Stimulated activated CD4-positive, alpha-beta T cell treated with anti-CD3 and anti-CD28 coated beads, Interleukin-1b, Interleukin-23, amount 100 ng/mL, for 48 hours (primary cell): ENCODE measurements at regions not wholly inside any gene's neighbourhood (a gene's known extent, or its start where the extent isn't known, plus 50 kb on each side); places are given as distances from the start of the nearest gene placed in this dataset.
"Not testable (repeated sequence)": the region's sequence is repeated elsewhere in the genome, so short reads cannot be mapped to it uniquely, and the experiment has no call there.

Source experiments
- DNase-seq: peaks from one replicate; pipeline ENCODE4 v3.0.0-alpha.2; 2020

GRCh38 chr7:110421490-110422241 lies 669.3 kb upstream of the LRRN3 start:
- no peak for DNase-seq

- DNase-seq: no peak
Measured at GRCh38 chr7:110432061-110432553, 658.8 kb upstream of the LRRN3 start.

DNA sequence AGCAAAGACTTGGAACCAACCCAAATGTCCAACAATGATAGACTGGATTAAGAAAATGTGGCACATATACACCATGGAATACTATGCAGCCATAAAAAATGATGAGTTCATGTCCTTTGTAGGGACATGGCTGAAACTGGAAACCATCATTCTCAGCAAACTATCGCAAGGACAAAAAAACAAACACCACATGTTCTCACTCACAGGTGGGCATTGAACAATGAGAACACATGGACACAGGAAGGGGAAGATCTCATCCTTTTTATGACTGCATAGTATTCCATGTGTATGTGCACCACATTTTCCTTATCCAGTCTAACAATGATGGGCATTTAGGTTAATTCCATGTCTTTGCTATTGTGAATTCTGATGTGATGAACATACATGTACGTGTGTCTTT lies 652.0 kb upstream of the LRRN3 start:
- DNase-seq: not testable (repeated sequence)

- DNase-seq: peak; percentile 5
Measured at GRCh38 chr7:110442381-110442837, 648.5 kb upstream of the LRRN3 start.

- no peak for DNase-seq
Measured at GRCh38 chr7:110446658-110447057, 644.3 kb upstream of the LRRN3 start.

GRCh38 chr7:110448918-110449317 lies 642.0 kb upstream of the LRRN3 start:
- no peak for DNase-seq

- no peak for DNase-seq
Measured at GRCh38 chr7:110454713-110455112, 636.2 kb upstream of the LRRN3 start.

- DNase-seq: no peak
Measured at GRCh38 chr7:110461621-110462020, 629.3 kb upstream of the LRRN3 start.

DNA sequence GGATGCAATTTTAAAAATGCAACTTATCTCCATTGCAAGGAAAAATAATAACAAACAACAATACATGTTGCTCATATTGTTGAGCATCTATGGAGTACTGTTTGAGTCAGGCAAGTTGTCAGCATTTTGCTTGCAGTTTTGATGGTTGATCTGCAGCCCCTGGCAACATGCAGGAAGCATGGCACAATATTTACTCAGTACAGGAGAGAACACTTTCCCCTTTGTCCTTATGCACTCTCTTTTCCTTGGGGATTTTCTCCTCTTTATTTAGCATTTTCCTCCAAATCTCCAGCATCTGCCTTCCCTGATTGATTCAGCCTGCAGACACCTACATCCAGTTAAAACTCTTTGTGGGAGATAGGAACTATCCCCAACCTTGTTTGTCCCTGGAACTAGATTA lies 620.5 kb upstream of the LRRN3 start:
- DNase-seq: no peak

GRCh38 chr7:110472419-110472818 lies 618.5 kb upstream of the LRRN3 start:
- DNase-seq: not testable (repeated sequence)

- DNase-seq: no peak
Measured at GRCh38 chr7:110480964-110481363, 610.0 kb upstream of the LRRN3 start.

- no peak for DNase-seq
Measured at GRCh38 chr7:110483553-110483952, 607.4 kb upstream of the LRRN3 start.

- DNase-seq: no peak
Measured at GRCh38 chr7:110484356-110484755, 606.6 kb upstream of the LRRN3 start.

GRCh38 chr7:110486549-110486948 lies 604.4 kb upstream of the LRRN3 start:
- no peak for DNase-seq

DNA sequence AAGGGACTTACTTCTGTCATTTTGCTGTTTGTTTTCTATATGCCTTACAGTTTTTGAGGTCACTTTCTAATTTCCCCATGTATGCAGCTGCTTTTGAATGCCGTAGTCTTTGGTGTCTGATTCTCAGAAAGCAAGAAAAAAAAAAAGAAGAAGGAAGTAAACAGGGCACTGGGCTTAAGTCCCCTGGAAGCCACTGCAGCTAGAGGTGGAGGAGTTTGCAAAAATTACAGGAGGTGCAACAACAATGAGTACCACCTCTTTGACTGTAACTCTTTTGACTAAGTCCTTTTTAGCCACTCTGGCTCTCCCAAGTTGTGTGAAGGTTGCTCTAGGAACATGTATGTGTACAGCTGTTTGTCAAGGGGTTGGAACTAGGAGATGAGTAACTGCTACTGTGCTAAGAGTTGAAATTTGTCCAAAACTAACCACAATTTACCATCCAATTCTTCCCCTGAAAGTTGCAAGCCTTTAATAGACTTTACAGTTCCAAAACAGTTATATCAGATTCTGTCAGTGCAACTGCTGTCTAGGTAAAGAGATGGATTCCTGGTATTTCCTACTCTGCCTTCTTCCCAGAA lies 588.0 kb upstream of the LRRN3 start:
- no peak for DNase-seq

DNA sequence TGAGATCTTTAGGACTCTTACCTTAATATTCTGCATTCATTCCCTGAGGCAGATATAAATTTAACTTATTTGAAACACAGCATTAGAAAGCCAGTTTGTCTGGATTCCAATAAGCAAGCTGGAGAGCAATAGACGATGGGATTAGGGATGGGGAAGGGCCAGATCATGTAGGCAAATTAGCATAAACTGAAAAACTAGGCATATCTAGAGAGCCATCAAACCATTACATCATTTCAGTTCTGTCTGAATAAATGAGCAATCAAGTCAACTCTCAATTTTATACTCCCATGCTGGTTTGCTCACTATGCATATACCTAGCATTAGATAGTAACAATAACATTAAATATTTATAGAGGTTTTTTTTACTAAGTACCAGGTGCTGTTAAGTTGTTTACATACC lies 583.6 kb upstream of the LRRN3 start:
- DNase-seq: no peak

GRCh38 chr7:110507832-110508231 lies 583.1 kb upstream of the LRRN3 start:
- DNase-seq: no peak

DNA sequence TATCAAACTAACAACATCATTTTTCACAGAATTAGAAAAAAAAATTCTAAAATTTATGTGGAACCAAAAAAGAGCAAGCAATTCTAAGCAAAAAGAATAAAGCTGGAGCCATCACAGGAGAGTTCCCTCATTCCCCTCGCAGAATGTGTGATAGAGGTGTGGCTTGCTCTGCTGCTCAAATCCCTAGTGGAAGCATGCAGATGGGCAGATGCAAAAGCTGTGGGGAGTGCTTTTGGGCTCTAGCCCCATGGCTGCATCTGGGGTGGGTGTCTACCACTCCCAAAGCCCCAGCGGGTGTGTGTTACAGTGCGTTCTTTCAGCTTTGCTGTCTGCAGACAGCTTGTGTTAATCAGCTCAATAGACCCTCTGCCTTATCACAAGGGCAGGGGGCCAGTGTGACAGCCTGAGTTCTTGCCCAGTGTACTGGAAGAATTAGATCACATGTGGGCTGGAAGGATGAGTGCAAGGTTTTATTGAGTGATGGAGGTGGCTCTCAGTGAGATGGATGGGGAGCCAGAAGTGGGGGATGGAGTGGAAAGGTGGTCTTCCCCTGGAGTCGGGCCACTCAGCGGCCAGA lies 575.9 kb upstream of the LRRN3 start:
- DNase-seq: not testable (repeated sequence)

- no peak for DNase-seq
Measured at GRCh38 chr7:110519851-110520250, 571.1 kb upstream of the LRRN3 start.

DNA sequence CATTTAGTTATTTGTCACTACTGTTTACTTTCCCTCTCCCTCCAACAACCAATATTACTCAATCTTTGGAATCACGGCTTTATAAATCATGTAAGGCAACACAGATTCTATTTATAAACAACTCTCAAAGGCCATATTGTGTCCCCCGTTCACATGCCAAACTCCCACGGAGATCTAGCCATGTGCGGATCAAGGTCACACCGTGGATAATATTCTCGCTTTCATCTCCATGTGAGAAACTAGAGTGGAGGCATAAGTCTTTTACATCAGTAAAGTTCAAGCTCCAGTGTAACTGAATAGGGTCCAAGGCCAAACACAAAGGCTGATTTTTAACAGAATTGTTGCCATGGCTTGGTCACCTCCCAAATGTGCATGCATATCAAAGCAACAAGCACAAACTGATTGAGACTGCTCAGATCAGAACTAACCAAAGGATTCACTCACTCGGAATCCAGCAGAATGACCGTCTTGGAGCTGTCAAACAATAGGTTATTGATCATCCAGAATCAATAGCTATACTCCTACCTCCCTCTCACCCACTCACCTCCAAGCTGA lies 569.5 kb upstream of the LRRN3 start:
- DNase-seq: no peak

DNA sequence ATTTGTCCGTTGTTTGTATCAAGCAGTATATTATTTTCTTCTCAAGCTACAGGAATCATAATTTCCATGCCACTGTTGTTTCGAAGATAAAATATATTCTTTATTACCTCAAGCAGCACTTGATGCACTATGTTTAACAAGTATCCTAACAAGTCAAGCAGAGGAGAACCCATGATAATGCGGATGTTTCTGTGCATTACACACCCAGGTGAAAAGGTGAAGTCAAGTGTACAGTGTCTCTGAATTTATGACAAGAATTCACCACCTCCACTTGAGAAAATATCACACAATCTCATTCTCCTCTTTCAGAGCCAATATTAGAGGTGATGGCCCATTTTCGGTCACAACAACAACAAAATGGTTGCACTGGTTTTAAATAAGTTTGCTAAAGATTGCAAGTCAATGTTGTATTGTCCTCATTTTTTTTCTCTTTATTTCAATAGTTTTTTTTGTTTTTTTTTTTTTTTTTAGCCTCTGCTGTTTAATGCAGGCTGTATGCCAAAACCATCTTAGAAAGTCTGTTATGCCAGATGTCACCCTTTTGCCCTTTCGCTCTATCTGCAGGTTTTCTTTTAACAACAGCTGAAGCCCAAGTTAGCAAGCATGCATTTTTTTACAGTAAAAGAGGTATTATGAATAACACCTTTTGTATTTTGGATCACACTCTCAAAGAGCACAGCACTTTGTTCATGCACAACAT lies 568.7 kb upstream of the LRRN3 start:
- no peak for DNase-seq

DNA sequence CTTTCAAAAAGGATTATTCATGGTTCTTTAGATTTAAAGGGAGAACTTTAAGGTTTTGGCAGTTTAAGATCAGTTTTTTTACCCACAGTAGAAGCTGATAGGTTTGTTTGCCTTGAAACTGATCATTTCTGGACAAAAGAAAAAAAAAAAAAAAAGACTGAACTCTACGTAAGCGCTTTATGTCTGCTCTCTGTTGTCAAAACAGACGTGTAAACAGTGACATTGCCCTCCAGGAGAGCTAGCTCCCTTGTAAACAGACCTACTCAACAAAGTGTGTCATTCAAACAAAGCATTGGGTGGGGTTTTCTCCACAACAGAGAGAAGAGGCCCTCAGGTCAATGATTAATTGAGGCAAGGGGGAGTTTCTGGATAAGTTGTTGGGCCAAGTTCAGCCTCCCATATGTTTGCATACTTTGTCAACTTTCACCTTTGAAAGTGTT lies 568.1 kb upstream of the LRRN3 start:
- no peak for DNase-seq

DNA sequence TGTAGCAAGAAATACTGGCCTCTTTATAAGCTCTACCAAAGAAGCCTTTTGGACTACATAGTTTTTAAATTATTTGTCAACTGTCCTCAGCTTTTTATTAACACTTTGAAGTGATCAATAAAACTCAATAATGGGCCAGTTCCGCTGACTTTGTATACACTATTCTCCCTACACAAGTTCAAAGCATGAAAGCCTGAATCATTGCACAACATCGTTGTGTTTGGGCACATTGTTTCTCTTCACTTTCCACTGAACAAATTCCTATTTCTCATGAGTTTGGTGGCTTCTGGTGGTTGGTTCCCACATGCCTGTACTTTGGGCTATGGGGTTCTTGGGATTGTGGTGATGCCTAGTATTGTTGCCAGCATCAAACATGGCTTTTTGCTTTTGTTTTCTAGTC lies 561.8 kb upstream of the LRRN3 start:
- DNase-seq: no peak
